HCT116 (cell line): ENCODE measurements at regions not wholly inside any gene's neighbourhood (a gene's known extent, or its start where the extent isn't known, plus 50 kb on each side); places are given as distances from the start of the nearest gene placed in this dataset.

Experiments used
- ATAC-seq: fragments of 200-7000 bp; cut with Tn5 transposase; 2 replicates; pipeline ENCODE4 v1.9.1; 2020; ENCODE audit warnings: mild to moderate bottlenecking, moderate library complexity
- BruUV-seq: library from RNA; stranded (reverse); fragments of 400-500 nt; replicated peaks from 2 replicates; lab custom pipeline; 2021; lab: Mats Ljungman, UMichigan
- CTCF ChIA-PET: fragments of 300-600 bp; sonication (Branson Sonifier 250); formaldehyde crosslinking; loops from one replicate; lab custom pipeline; 2021; ENCODE audit warnings: antibody characterized with exemption; lab: Charles Lee
- POLR2A ChIA-PET: fragments of 300-600, 350-600 bp; sonication (Branson Sonifier 250); formaldehyde crosslinking; loops from one replicate; lab custom pipeline; 2021; ENCODE audit warnings: antibody characterized with exemption; lab: Charles Lee
- RAD21 ChIA-PET, 2 experiments: fragments of 300-600 bp; sonication (Branson Sonifier 250); formaldehyde crosslinking; loops; one replicate each; lab custom pipeline; 2023; ENCODE audit warnings: low total read pairs in 2 of 2; ENCODE audit not compliant: uncharacterized antibody in 2 of 2, unreplicated experiment in 2 of 2, low non-redundant PET in 1 of 2; lab: Charles Lee
- DNase-seq: peaks from one replicate; pipeline ENCODE4 v3.0.0-alpha.2; 2010; ENCODE audit warnings: low read depth, low spot score
- H2AFZ ChIP-seq: fragments of 200-600 bp; shearing (Covaris generic), sonication (generic); 2 replicates; pipeline ENCODE4 v1.6.1; 2017; ENCODE audit warnings: low read depth, mixed run types, mixed read lengths, antibody characterized with exemption, low read length; ENCODE audit not compliant: poor library complexity, severe bottlenecking
- H3K27ac ChIP-seq: 2 replicates; pipeline ENCODE4 v1.5.1; 2012; ENCODE audit warnings: low read depth, low read length
- H3K27me3 ChIP-seq: fragments of 200-600 bp; sonication (generic); 2 replicates; pipeline ENCODE4 v1.6.1; 2016; ENCODE audit warnings: mixed run types, low read length, mixed read lengths; ENCODE audit not compliant: insufficient read depth
- H3K36me3 ChIP-seq, 2 experiments: fragments of 200-500 bp in 1 of 2; fragments of 200-600 bp in 1 of 2; sonication (Bioruptor generic) in 1 of 2; sonication (generic) in 1 of 2; 2 replicates each; pipeline versions ENCODE4 v1.5.1 to v1.6.1; 2014 to 2016; ENCODE audit warnings: low read length in 2 of 2, inconsistent platforms in 1 of 2, mixed read lengths in 1 of 2, mixed run types in 1 of 2; ENCODE audit not compliant: insufficient read depth in 2 of 2, control insufficient read depth in 1 of 2
- H3K4me1 ChIP-seq, 2 experiments: fragments of 200-600 bp in 1 of 2; sonication (generic) in 1 of 2; 2 replicates each; pipeline versions ENCODE4 v1.5.1 to v1.6.1; 2012 to 2017; ENCODE audit warnings: low read length in 2 of 2, inconsistent platforms in 1 of 2, mild to moderate bottlenecking in 1 of 2, mixed read lengths in 1 of 2, mixed run types in 1 of 2, moderate library complexity in 1 of 2; ENCODE audit not compliant: insufficient read depth in 2 of 2, control insufficient read depth in 1 of 2
- H3K4me2 ChIP-seq: fragments of 200-600 bp; sonication (generic); 2 replicates; pipeline ENCODE4 v1.6.1; 2017; ENCODE audit warnings: mixed run types, low read length, mixed read lengths
- H3K4me3 ChIP-seq, 2 experiments: fragments of 200-600 bp in 1 of 2; sonication (generic) in 1 of 2; replicated peaks in 1 of 2; 2 replicates each; pipeline ENCODE4 v1.5.1; 2011 to 2016; ENCODE audit warnings: low read length in 2 of 2, control low read depth in 1 of 2, low read depth in 1 of 2, mild to moderate bottlenecking in 1 of 2, mixed read lengths in 1 of 2, mixed run types in 1 of 2
- H3K79me2 ChIP-seq: fragments of 200-600 bp; sonication (generic); 2 replicates; pipeline ENCODE4 v1.6.1; 2017; ENCODE audit warnings: mild to moderate bottlenecking, mixed run types, low read length, moderate library complexity, mixed read lengths; ENCODE audit not compliant: insufficient read depth
- H3K9ac ChIP-seq: fragments of 200-600 bp; sonication (generic); 2 replicates; pipeline ENCODE4 v1.6.1; 2016; ENCODE audit warnings: low read length, mixed read lengths
- H3K9me2 ChIP-seq: fragments of 200-600 bp; sonication (generic), shearing (Covaris generic); 2 replicates; pipeline ENCODE4 v1.6.1; 2017; ENCODE audit warnings: mixed run types, mild to moderate bottlenecking, moderate library complexity; ENCODE audit not compliant: insufficient read depth
- H3K9me3 ChIP-seq, 2 experiments: fragments of 200-500 bp in 1 of 2; fragments of 200-600 bp in 1 of 2; sonication (Bioruptor generic) in 1 of 2; sonication (generic) in 1 of 2; 2 replicates each; pipeline ENCODE4 v1.6.1; 2014 to 2017; ENCODE audit warnings: low read length in 2 of 2, mixed read lengths in 2 of 2, inconsistent platforms in 1 of 2, low read depth in 1 of 2, mild to moderate bottlenecking in 1 of 2, mixed run types in 1 of 2, moderate library complexity in 1 of 2; ENCODE audit not compliant: control insufficient read depth in 1 of 2, insufficient read depth in 1 of 2
- H4K20me1 ChIP-seq: fragments of 200-600 bp; sonication (generic), shearing (Covaris generic); 2 replicates; pipeline ENCODE4 v1.6.1; 2017; ENCODE audit warnings: mixed run types, mild to moderate bottlenecking, moderate library complexity; ENCODE audit not compliant: insufficient read depth
- ATF3 ChIP-seq: IDR thresholded peaks from 2 replicates; pipeline ENCODE4 v1.6.1; 2012
- CBX3 ChIP-seq: IDR thresholded peaks from 2 replicates; pipeline ENCODE4 v1.6.1; 2012; ENCODE audit warnings: low read depth
- CTCF ChIP-seq, 3 experiments: fragments of 200-600 bp in 1 of 3; sonication (generic) in 1 of 3; IDR thresholded peaks in 2 of 3; conservative IDR thresholded peaks in 1 of 3; 2 replicates each; pipeline ENCODE4 v1.5.1; 2012 to 2017; ENCODE audit warnings: low read depth in 2 of 3, low read length in 2 of 3, antibody characterized with exemption in 1 of 3, borderline replicate concordance in 1 of 3, control low read depth in 1 of 3, mild to moderate bottlenecking in 1 of 3, mixed read lengths in 1 of 3, mixed run types in 1 of 3, moderate library complexity in 1 of 3; ENCODE audit not compliant: insufficient read depth in 1 of 3
- MAX ChIP-seq: IDR thresholded peaks from 2 replicates; pipeline ENCODE4 v1.6.1; 2012
- POLR2AphosphoS5 ChIP-seq: IDR thresholded peaks from 2 replicates; pipeline ENCODE4 v1.6.1; 2011; ENCODE audit warnings: mild to moderate bottlenecking, low read depth, low read length, moderate library complexity
- REST ChIP-seq: IDR thresholded peaks from 2 replicates; pipeline ENCODE4 v1.6.1; 2012; ENCODE audit warnings: low read depth
- SRF ChIP-seq: IDR thresholded peaks from 2 replicates; pipeline ENCODE4 v1.6.1; 2012; ENCODE audit warnings: low read depth
- ZBTB33 ChIP-seq: IDR thresholded peaks from 2 replicates; pipeline ENCODE4 v1.6.1; 2011; ENCODE audit warnings: mild to moderate bottlenecking, low read length, moderate library complexity; ENCODE audit not compliant: insufficient replicate concordance; ENCODE audit errors: extremely low read depth
- intact Hi-C: fragments of 100-400 bp; cut with micrococcal nuclease; formaldehyde crosslinking; loops from 2 replicates; pipeline ENCODE4 v1.10.0; 2022

DNA sequence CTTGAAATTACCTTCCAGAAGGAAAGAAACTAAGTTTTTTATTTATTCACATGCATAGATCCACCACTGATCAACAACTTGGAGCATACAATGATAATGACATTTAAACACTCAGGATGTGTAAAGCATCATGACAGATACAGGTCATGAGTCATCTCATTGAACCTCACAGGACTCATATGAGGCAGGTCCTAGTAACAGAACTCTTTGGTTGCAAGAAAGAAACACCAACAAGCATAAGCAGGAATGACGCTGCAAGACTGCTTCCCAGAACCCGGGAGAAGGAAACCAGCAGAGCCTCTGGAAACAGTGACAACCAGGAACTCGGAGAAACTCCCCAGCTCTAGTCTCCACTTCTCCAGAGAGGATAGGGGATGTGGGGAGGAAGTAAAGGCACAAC is 60.8 kb upstream of the IPO5 start:
- Histone ChIP-seq H3K9me2 (no peaks in the 10 kb centered on the region), H3K4me3 (no peak overlapping the region), H3K9ac (no peak overlapping the region), H3K36me3 (no peaks in the 10 kb centered on the region), H3K4me1 (no peaks in the 10 kb centered on the region)
- no peak for ATAC-seq
- ChIA-PET CTCF (no interaction called here), POLR2A (no interaction called here)
- intact Hi-C loops: no loop called here
- BruUV-seq: no TSS peak
- TF ChIP-seq ZBTB33: no peak
- TF ChIP-seq POLR2AphosphoS5: no peak
- TF ChIP-seq, all 23 proteins: peak for 0
- Histone ChIP-seq H2AFZ (no peak overlapping the region), H3K79me2 (no peaks in the 10 kb centered on the region), H3K27me3 (no peaks in the 10 kb centered on the region), H3K4me2 (no peak overlapping the region), H3K9me3 (no peaks in the 10 kb centered on the region), H3K27ac (no peak overlapping the region), H4K20me1 (no peaks in the 10 kb centered on the region)
- RAD21 ChIA-PET: no interaction called here
- no peak for DNase-seq

GRCh38 chr13:97895383-97895782 is 58.1 kb upstream of the IPO5 start:
- no peaks in the 10 kb centered on the region for H4K20me1 ChIP-seq
- POLR2A ChIA-PET: no interaction called here
- ATAC-seq (no peak), DNase-seq (no peak)
- no peaks in the 10 kb centered on the region for H3K79me2 ChIP-seq
- intact Hi-C loops: no loop called here
- RAD21 ChIA-PET: no interaction called here
- no peaks in the 10 kb centered on the region for H3K9me2 ChIP-seq
- H2AFZ ChIP-seq: no peak overlapping the region
- H3K27me3 ChIP-seq: no peaks in the 10 kb centered on the region
- no peak overlapping the region for H3K4me3 ChIP-seq
- BruUV-seq: no TSS peak
- no peaks in the 10 kb centered on the region for H3K9me3 ChIP-seq
- no peak overlapping the region for H3K27ac ChIP-seq
- H3K9ac ChIP-seq: no peak overlapping the region
- H3K4me2 ChIP-seq: no peak overlapping the region
- no peaks in the 10 kb centered on the region for H3K4me1 ChIP-seq
- CTCF ChIA-PET: no interaction called here
- H3K36me3 ChIP-seq: no peaks in the 10 kb centered on the region
- TF ChIP-seq REST: no peak
- TF ChIP-seq MAX: no peak
- no peak for TF ChIP-seq POLR2AphosphoS5
- no peak for TF ChIP-seq CTCF (IDR thresholded peaks at IDR 0.05 in 2 of 3, conservative IDR thresholded peaks at IDR 0.05 in 1 of 3; ENCODE audit: borderline replicate concordance in 1 of 3, insufficient read depth in 1 of 3, low read depth in 2 of 3, low read length in 2 of 3)
- TF ChIP-seq ZBTB33: no peak
- TF ChIP-seq ATF3: no peak
- no peak for TF ChIP-seq CBX3
- TF ChIP-seq SRF: no peak
